Tibial nerve (tissue), 4 donors: ENCODE measurements at regions not wholly inside any gene's neighbourhood (a gene's known extent, or its start where the extent isn't known, plus 50 kb on each side); places are given as distances from the start of the nearest gene placed in this dataset.

Experiments
- DNase-seq, 2 donors: peaks; one replicate each; pipeline ENCODE4 v3.0.0-alpha.2; 2019; ENCODE audit warnings: low spot score in 2 of 2
- H3K27ac ChIP-seq, 4 donors: fragments of 200-600 bp; sonication (generic) in 3 of 4; one replicate each; pipeline ENCODE4 v1.5.1; 2017 to 2019; ENCODE audit warnings: mild to moderate bottlenecking in 1 of 4
- H3K27me3 ChIP-seq, 2 donors: fragments of 200-600 bp; sonication (generic) in 1 of 2; one replicate each; pipeline versions ENCODE4 v1.5.1 to v1.6.0; 2017 to 2019
- H3K36me3 ChIP-seq, 3 donors: fragments of 200-600 bp; sonication (generic); one replicate each; pipeline ENCODE4 v1.5.1; 2018 to 2019
- H3K4me1 ChIP-seq, 4 donors: fragments of 200-600 bp; sonication (generic) in 3 of 4; one replicate each; pipeline ENCODE4 v1.5.1; 2017 to 2019
- H3K4me3 ChIP-seq, 4 donors: fragments of 200-600 bp; sonication (generic) in 3 of 4; one replicate each; pipeline ENCODE4 v1.5.1; 2017 to 2019; ENCODE audit warnings: mild to moderate bottlenecking in 1 of 4, moderate library complexity in 1 of 4
- H3K9me3 ChIP-seq, 4 donors: fragments of 200-600 bp; sonication (generic) in 3 of 4; one replicate each; pipeline ENCODE4 v1.5.1; 2017 to 2019
- EP300 ChIP-seq, 2 donors: sonication (generic); formaldehyde crosslinking; IDR thresholded peaks; one replicate each; pipeline ENCODE4 v1.6.1; 2017; ENCODE audit warnings: antibody characterized with exemption in 2 of 2, mild to moderate bottlenecking in 1 of 2
- POLR2A ChIP-seq, 2 donors: fragments of 450-650 bp; IDR thresholded peaks; one replicate each; pipeline ENCODE4 v1.6.1; 2017; ENCODE audit warnings: antibody characterized with exemption in 2 of 2, mild to moderate bottlenecking in 2 of 2, moderate library complexity in 2 of 2
- WGBS, 2 donors: methylation state at CpG; one replicate each; pipeline ENCODE4 v1.1.5; 2018; 5-methylcytosine and 5-hydroxymethylcytosine counted together
- TF ChIP-seq, protein P1 (sequence below), 5 experiments: fragments of 200-600 bp in 3 of 5; fragments of 450-650 bp in 2 of 5; sonication (generic) in 3 of 5; IDR thresholded peaks; one replicate each; pipeline ENCODE4 v1.5.1; 2016 to 2019; ENCODE audit warnings: antibody characterized with exemption in 5 of 5, mild to moderate bottlenecking in 3 of 5, moderate library complexity in 2 of 5

DNA sequence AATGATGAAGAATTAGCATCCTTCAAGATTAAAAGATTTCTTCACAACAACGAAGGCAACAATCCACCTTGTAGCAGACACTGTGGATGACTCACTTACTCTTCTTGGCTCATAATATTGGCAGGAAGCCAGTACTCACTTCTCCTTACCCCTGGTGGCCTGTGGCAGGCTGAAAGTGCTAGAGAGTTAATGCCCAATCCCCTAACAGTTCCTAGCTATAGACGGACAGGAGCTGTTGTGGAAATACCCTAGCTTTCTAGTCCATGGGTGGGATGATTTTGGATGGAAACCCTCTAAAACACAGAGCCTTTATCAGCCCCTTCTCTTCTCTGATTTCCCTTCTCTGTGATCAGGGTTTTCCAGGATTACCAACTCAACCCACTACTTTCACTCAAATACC lies 128.6 kb upstream of the NYAP2 start:
- H3K27ac ChIP-seq: no peak overlapping the region
- H3K4me3 ChIP-seq: no peak overlapping the region
- no peaks in the 10 kb centered on the region for H3K27me3 ChIP-seq
- H3K9me3 ChIP-seq: no peaks in the 10 kb centered on the region
- no peaks in the 10 kb centered on the region for H3K36me3 ChIP-seq
- H3K4me1 ChIP-seq: no peaks in the 10 kb centered on the region
- WGBS, 2 donors: 16 to 31% methylated on average over 2 of the region's 2 CpGs
- DNase-seq: peak in 1 of 2 donors; percentile 21
- TF ChIP-seq, protein P1, sequence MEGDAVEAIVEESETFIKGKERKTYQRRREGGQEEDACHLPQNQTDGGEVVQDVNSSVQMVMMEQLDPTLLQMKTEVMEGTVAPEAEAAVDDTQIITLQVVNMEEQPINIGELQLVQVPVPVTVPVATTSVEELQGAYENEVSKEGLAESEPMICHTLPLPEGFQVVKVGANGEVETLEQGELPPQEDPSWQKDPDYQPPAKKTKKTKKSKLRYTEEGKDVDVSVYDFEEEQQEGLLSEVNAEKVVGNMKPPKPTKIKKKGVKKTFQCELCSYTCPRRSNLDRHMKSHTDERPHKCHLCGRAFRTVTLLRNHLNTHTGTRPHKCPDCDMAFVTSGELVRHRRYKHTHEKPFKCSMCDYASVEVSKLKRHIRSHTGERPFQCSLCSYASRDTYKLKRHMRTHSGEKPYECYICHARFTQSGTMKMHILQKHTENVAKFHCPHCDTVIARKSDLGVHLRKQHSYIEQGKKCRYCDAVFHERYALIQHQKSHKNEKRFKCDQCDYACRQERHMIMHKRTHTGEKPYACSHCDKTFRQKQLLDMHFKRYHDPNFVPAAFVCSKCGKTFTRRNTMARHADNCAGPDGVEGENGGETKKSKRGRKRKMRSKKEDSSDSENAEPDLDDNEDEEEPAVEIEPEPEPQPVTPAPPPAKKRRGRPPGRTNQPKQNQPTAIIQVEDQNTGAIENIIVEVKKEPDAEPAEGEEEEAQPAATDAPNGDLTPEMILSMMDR (IDR thresholded peaks at IDR 0.05): no peak
- TF ChIP-seq POLR2A (IDR thresholded peaks at IDR 0.05) (no peak), EP300 (IDR thresholded peaks at IDR 0.05) (no peak)

DNA sequence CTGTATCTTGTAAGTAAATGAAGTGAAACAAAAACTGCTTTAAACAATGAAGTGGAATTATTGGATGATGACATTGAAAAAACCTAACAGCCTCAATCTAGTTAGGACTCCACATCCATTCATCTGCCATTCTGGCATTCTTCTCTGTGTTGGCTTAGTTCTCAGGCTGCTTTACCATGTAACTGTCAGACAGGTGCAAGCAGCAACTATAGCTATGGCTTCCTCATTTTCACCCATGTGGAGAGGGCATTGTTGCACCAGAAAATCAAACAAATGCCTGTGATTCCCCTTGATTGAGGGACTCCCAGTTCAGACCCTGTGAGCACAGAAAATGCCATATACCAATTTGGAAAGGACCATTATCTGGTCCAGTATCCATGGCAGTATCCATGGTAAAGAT lies 129.5 kb upstream of the NYAP2 start:
- no peak overlapping the region for H3K27ac ChIP-seq
- H3K4me3 ChIP-seq: no peak overlapping the region
- no peaks in the 10 kb centered on the region for H3K9me3 ChIP-seq
- H3K36me3 ChIP-seq: no peaks in the 10 kb centered on the region
- no peaks in the 10 kb centered on the region for H3K27me3 ChIP-seq
- no peak for DNase-seq
- no peaks in the 10 kb centered on the region for H3K4me1 ChIP-seq
- TF ChIP-seq, protein P1 (IDR thresholded peaks at IDR 0.05): no peak
- no peak for TF ChIP-seq POLR2A (IDR thresholded peaks at IDR 0.05)
- no peak for TF ChIP-seq EP300 (IDR thresholded peaks at IDR 0.05)

DNA sequence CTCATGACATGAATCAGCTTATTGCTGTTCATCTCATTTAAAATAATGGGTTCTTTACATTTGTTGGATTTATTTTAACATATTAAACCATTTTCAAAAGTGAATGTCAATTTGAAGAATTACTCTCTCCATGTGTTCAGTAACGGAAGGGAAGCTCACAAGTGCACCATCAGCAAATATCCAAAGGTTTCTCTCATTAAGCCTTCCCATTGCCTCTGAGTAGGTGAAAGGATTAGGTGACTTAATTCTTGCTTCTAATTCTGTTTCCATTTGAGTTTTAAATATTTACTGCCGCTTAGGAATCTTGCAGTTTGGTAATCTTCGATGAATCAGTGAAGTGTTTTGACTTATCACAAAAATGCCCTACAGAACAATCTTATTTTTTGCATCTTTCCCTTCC lies 145.1 kb upstream of the NYAP2 start:
- H3K36me3 ChIP-seq: no peaks in the 10 kb centered on the region
- no peaks in the 10 kb centered on the region for H3K4me1 ChIP-seq
- 60% methylated on average over 3 of the region's 3 CpGs for WGBS, 2 donors
- DNase-seq: no peak
- no peak overlapping the region for H3K4me3 ChIP-seq
- no peaks in the 10 kb centered on the region for H3K27me3 ChIP-seq
- peaks cover 0 to 3% (median 0%) of the 10 kb centered on the region in 4 donors for H3K9me3 ChIP-seq
- TF ChIP-seq, protein P1 (IDR thresholded peaks at IDR 0.05): no peak
- TF ChIP-seq POLR2A (IDR thresholded peaks at IDR 0.05) (no peak), EP300 (IDR thresholded peaks at IDR 0.05) (no peak)
- no peak overlapping the region for H3K27ac ChIP-seq

DNA sequence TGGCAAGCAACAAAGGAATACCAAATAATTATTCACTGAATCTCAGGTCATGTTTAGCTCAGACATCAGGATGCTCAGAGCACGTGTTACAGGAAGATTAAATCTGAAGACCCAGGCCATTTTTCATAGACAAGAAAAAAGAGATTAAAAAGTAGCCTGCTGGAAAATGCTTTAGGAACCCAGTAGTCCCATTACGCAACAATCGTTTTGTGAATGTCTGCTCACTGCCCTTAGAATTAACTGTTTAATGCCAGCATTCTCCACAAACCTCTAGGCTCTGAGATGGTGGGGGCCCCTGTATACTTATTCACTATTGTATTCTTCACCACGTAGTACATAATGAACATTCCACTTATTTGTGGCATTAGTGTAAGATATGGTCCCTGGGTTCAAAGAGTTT lies 154.6 kb upstream of the NYAP2 start:
- TF ChIP-seq, protein P1 (IDR thresholded peaks at IDR 0.05): no peak
- TF ChIP-seq POLR2A (IDR thresholded peaks at IDR 0.05): no peak
- TF ChIP-seq EP300 (IDR thresholded peaks at IDR 0.05): no peak
- Histone ChIP-seq H3K36me3 (no peaks in the 10 kb centered on the region), H3K9me3 (no peaks in the 10 kb centered on the region), H3K4me3 (no peak overlapping the region), H3K27ac (no peak overlapping the region), H3K4me1 (no peaks in the 10 kb centered on the region), H3K27me3 (no peaks in the 10 kb centered on the region)
- no peak for DNase-seq
- WGBS, 2 donors: 49% methylated on average over 4 of the region's 4 CpGs

DNA sequence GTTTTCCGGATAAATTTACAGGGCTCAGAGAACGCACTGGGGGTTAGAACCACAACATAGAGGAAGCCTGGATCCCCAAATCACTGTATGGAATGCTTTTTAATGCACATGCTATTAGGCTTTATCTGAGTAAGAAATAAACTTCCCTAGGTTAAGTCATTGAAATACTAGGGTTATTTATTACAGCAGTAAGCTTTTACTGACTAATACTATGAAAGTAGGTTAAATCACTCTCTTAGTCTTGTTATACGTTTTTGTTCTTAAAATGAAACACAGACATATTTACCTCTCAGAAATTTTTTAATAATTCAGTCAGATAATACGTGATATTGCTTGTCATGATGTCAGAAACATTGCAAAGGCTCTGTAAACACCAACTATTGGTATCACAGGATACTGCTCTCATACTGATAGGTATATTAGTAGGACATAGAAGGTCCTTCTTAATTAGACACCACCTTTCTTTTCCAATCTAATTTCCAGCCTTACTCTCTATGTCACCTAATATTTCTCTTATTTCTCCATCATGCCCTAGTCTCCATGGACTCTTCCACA lies 162.7 kb upstream of the NYAP2 start:
- H3K36me3 ChIP-seq: no peaks in the 10 kb centered on the region
- 86 to 87% methylated on average over 4 of the region's 4 CpGs for WGBS, 2 donors
- H3K9me3 ChIP-seq: no peaks in the 10 kb centered on the region
- DNase-seq: no peak
- H3K4me3 ChIP-seq: no peak overlapping the region
- H3K27me3 ChIP-seq: no peaks in the 10 kb centered on the region
- no peaks in the 10 kb centered on the region for H3K4me1 ChIP-seq
- TF ChIP-seq EP300 (IDR thresholded peaks at IDR 0.05) (no peak), POLR2A (IDR thresholded peaks at IDR 0.05) (no peak)
- TF ChIP-seq, protein P1 (IDR thresholded peaks at IDR 0.05): no peak
- H3K27ac ChIP-seq: no peak overlapping the region
